Right lobe of liver (tissue), 6 donors: ENCODE measurements at regions not wholly inside any gene's neighbourhood (a gene's known extent, or its start where the extent isn't known, plus 50 kb on each side); places are given as distances from the start of the nearest gene placed in this dataset.

ENCODE experiments used
- ATAC-seq, 4 donors: fragments of 200-7000 bp; cut with Tn5 transposase; one replicate each; pipeline ENCODE4 v1.9.1; 2020; ENCODE audit warnings: mild to moderate bottlenecking in 4 of 4, moderate library complexity in 4 of 4
- DNase-seq, 3 donors: peaks; one replicate each; pipeline ENCODE4 v3.0.0-alpha.2; 2020
- H3K27ac ChIP-seq, 3 donors: fragments of 200-600 bp; one replicate each; pipeline ENCODE4 v1.8.0; 2022
- H3K27me3 ChIP-seq, 2 donors: fragments of 200-600 bp; one replicate each; pipeline ENCODE4 v1.8.0; 2022
- H3K36me3 ChIP-seq, 4 donors: fragments of 200-600 bp; sonication (generic) in 1 of 4; one replicate each; pipeline versions ENCODE4 v1.5.1 to v1.8.0; 2017 to 2022; ENCODE audit warnings: control low read depth in 1 of 4
- H3K4me1 ChIP-seq, 4 donors: fragments of 200-600 bp; sonication (generic) in 1 of 4; one replicate each; pipeline versions ENCODE4 v1.5.1 to v1.8.0; 2017 to 2022; ENCODE audit warnings: control low read depth in 1 of 4
- H3K4me3 ChIP-seq, 3 donors: fragments of 200-600 bp; one replicate each; pipeline ENCODE4 v1.8.0; 2022
- H3K9me3 ChIP-seq, 4 donors: fragments of 200-600 bp; sonication (generic) in 1 of 4; one replicate each; pipeline versions ENCODE4 v1.5.1 to v1.8.0; 2017 to 2022; ENCODE audit warnings: control low read depth in 1 of 4
- CTCF ChIP-seq, 4 donors: fragments of 200-600 bp in 3 of 4; fragments of 450-650 bp in 1 of 4; IDR thresholded peaks; one replicate each; pipeline versions ENCODE4 v1.5.1 to v1.8.0; 2016 to 2022; ENCODE audit warnings: antibody characterized with exemption in 4 of 4, mild to moderate bottlenecking in 2 of 4
- POLR2A ChIP-seq: fragments of 450-650 bp; IDR thresholded peaks from one replicate; pipeline ENCODE4 v1.6.1; 2017; ENCODE audit warnings: antibody characterized with exemption, mild to moderate bottlenecking
- WGBS: methylation state at CpG from one replicate; pipeline ENCODE4 v1.1.6; 2018; ENCODE audit warnings: low coverage, low lambda C conversion rate; ENCODE audit not compliant: insufficient coverage; ENCODE audit errors: missing lambda C conversion rate; 5-methylcytosine and 5-hydroxymethylcytosine counted together
- intact Hi-C, 2 donors: fragments of 100-400 bp; cut with DNase I; formaldehyde crosslinking; loops; one replicate each; pipeline versions ENCODE4 v1.11.2 to v1.14.1; 2022
- donor health status: DM: no; HTN: yes; CAD: no.
- donor health status: DM: no; HTN: no; CAD: no.
- donor health status: DM: no; HTN: no; CAD: no.
- donor health status: DM: no; HTN: yes; CAD: no.
- donor health status: DM: no; HTN: yes; CAD: no.

- Histone ChIP-seq H3K9me3 (no peaks in the 10 kb centered on the region), H3K4me1 (no peaks in the 10 kb centered on the region), H3K36me3 (no peaks in the 10 kb centered on the region), H3K4me3 (no peak overlapping the region), H3K27ac (no peak overlapping the region), H3K27me3 (no peaks in the 10 kb centered on the region)
- DNase-seq (no peak), ATAC-seq (no peak)
- 57% methylated on average over 3 of the region's 3 CpGs for WGBS
- TF ChIP-seq POLR2A = no peak
- intact Hi-C loops = no loop called here
These were observed 719.5 kb downstream of the XPNPEP1 start for GRCh38 chr10:109203646-109204353.

GRCh38 chr10:109202111-109202510, 721.2 kb downstream of the XPNPEP1 start:
- no peak for TF ChIP-seq CTCF (IDR thresholded peaks at IDR 0.05)
- 72% methylated on average over 3 of the region's 3 CpGs for WGBS

GRCh38 chr10:109200646-109201045, 722.7 kb downstream of the XPNPEP1 start:
- intact Hi-C loops = no loop called here
- Histone ChIP-seq H3K4me1 (no peaks in the 10 kb centered on the region), H3K27ac (no peak overlapping the region), H3K27me3 (no peaks in the 10 kb centered on the region), H3K9me3 (no peaks in the 10 kb centered on the region), H3K4me3 (no peak overlapping the region), H3K36me3 (no peaks in the 10 kb centered on the region)
- WGBS = 20% methylated on average over 2 of the region's 2 CpGs
- no peak for ATAC-seq
- TF ChIP-seq CTCF (IDR thresholded peaks at IDR 0.05) (no peak), POLR2A (no peak)
- no peak for DNase-seq

More at GRCh38 chr10:109202111-109202510, 721.2 kb downstream of the XPNPEP1 start:
- Histone ChIP-seq H3K27me3 (no peaks in the 10 kb centered on the region), H3K4me1 (no peaks in the 10 kb centered on the region), H3K4me3 (no peak overlapping the region), H3K36me3 (no peaks in the 10 kb centered on the region), H3K27ac (no peak overlapping the region), H3K9me3 (no peaks in the 10 kb centered on the region)
- intact Hi-C loops = no loop called here
- no peak for DNase-seq
- ATAC-seq = no peak

- DNase-seq (no peak), ATAC-seq (no peak)
- no peak for TF ChIP-seq POLR2A
- no peak for TF ChIP-seq CTCF (IDR thresholded peaks at IDR 0.05)
- WGBS = 25% methylated on average over 2 of the region's 2 CpGs
- H3K4me3 ChIP-seq = no peak overlapping the region
- H3K9me3 ChIP-seq = peaks cover 0 to 8% (median 0%) of the 10 kb centered on the region in 4 donors
- H3K4me1 ChIP-seq = no peaks in the 10 kb centered on the region
- no peaks in the 10 kb centered on the region for H3K27me3 ChIP-seq
- intact Hi-C loops = no loop called here
- no peaks in the 10 kb centered on the region for H3K36me3 ChIP-seq
- H3K27ac ChIP-seq = no peak overlapping the region
These were observed 731.5 kb downstream of the XPNPEP1 start for GRCh38 chr10:109191823-109192222.

- intact Hi-C loops = no loop called here
- DNase-seq = no peak
- no peak for ATAC-seq
- 50% methylated on average over 5 of the region's 5 CpGs for WGBS
- Histone ChIP-seq H3K4me1 (no peaks in the 10 kb centered on the region), H3K4me3 (no peak overlapping the region), H3K27ac (no peak overlapping the region), H3K36me3 (no peaks in the 10 kb centered on the region), H3K27me3 (no peaks in the 10 kb centered on the region), H3K9me3 (peaks cover 0 to 8% (median 0%) of the 10 kb centered on the region in 4 donors)
- no peak for TF ChIP-seq CTCF (IDR thresholded peaks at IDR 0.05)
- no peak for TF ChIP-seq POLR2A
These were observed 732.0 kb downstream of the XPNPEP1 start for GRCh38 chr10:109191341-109191740.
